GM12878 (cell line): ENCODE measurements at regions not wholly inside any gene's neighbourhood (a gene's known extent, or its start where the extent isn't known, plus 50 kb on each side); places are given as distances from the start of the nearest gene placed in this dataset.

Source experiments
- BHLHE40 ChIP-seq, 2 experiments: fragments of 450-650 bp in 1 of 2; IDR thresholded peaks; 2 replicates each; pipeline ENCODE4 v1.6.1; 2011 to 2017; ENCODE audit warnings: low read depth in 2 of 2, borderline replicate concordance in 1 of 2, improper control_type of control experiment in 1 of 2, low read length in 1 of 2, mild to moderate bottlenecking in 1 of 2
- ETV6 ChIP-seq, 2 experiments: fragments of 450-650 bp in 1 of 2; IDR thresholded peaks in 1 of 2; conservative IDR thresholded peaks in 1 of 2; 2 replicates each; pipeline ENCODE4 v1.6.1; 2014; ENCODE audit warnings: antibody characterized with exemption in 1 of 2, borderline replicate concordance in 1 of 2, low read depth in 1 of 2, mild to moderate bottlenecking in 1 of 2, moderate library complexity in 1 of 2
- HDAC2 ChIP-seq: fragments of 200-600 bp; sonication (generic); IDR thresholded peaks from 2 replicates; pipeline ENCODE4 v1.6.1; 2017
- MEF2B ChIP-seq: fragments of 450-650 bp; IDR thresholded peaks from 2 replicates; pipeline ENCODE4 v1.6.1; 2018; ENCODE audit warnings: mild to moderate bottlenecking, moderate library complexity; ENCODE audit not compliant: partially characterized antibody, poor library complexity, severe bottlenecking
- MTA2 ChIP-seq: fragments of 450-650 bp; IDR thresholded peaks from 2 replicates; pipeline ENCODE4 v1.6.1; 2016; ENCODE audit warnings: low read depth, mild to moderate bottlenecking, moderate library complexity
- MXI1 ChIP-seq: fragments of 150-350 bp; IDR thresholded peaks from 2 replicates; pipeline ENCODE4 v1.6.1; 2011; ENCODE audit warnings: low read depth, mild to moderate bottlenecking, inconsistent platforms, low read length, improper control_type of control experiment
- NBN ChIP-seq: fragments of 450-650 bp; IDR thresholded peaks from 2 replicates; pipeline ENCODE4 v1.6.1; 2016
- NFIC ChIP-seq: IDR thresholded peaks from 2 replicates; pipeline ENCODE4 v1.6.1; 2012; ENCODE audit warnings: low read depth, mild to moderate bottlenecking, inconsistent platforms, low read length, moderate library complexity
- NRF1 ChIP-seq: conservative IDR thresholded peaks from 2 replicates; pipeline ENCODE4 v1.6.1; 2011; ENCODE audit warnings: mild to moderate bottlenecking, low read depth, low read length, improper control_type of control experiment
- POLR2A ChIP-seq: IDR thresholded peaks from 2 replicates; pipeline ENCODE4 v1.6.1; 2011; ENCODE audit warnings: low read depth, mild to moderate bottlenecking, low read length
- RAD21 ChIP-seq: IDR thresholded peaks from 2 replicates; pipeline ENCODE4 v1.6.1; 2011; ENCODE audit warnings: mild to moderate bottlenecking, low read depth, low read length, moderate library complexity; ENCODE audit not compliant: insufficient read depth
- RAD51 ChIP-seq: fragments of 450-650 bp; IDR thresholded peaks from 2 replicates; pipeline ENCODE4 v1.6.1; 2016; ENCODE audit warnings: moderate library complexity, mild to moderate bottlenecking, inconsistent platforms
- SMC3 ChIP-seq: IDR thresholded peaks from 2 replicates; pipeline ENCODE4 v1.6.1; 2011; ENCODE audit warnings: low read length, improper control_type of control experiment, borderline replicate concordance
- STAT3 ChIP-seq: IDR thresholded peaks from 2 replicates; pipeline ENCODE4 v1.6.1; 2011; ENCODE audit warnings: low read depth, low read length, improper control_type of control experiment
- SUZ12 ChIP-seq: fragments of 200-600 bp; sonication (generic); IDR thresholded peaks from one replicate; pipeline ENCODE4 v1.6.1; 2018; ENCODE audit warnings: antibody characterized with exemption, mild to moderate bottlenecking; ENCODE audit not compliant: unreplicated experiment
- TARDBP ChIP-seq: IDR thresholded peaks from 2 replicates; pipeline ENCODE4 v1.6.1; 2016; ENCODE audit warnings: borderline replicate concordance
- YY1 ChIP-seq: IDR thresholded peaks from 2 replicates; pipeline ENCODE4 v1.6.1; 2011; ENCODE audit warnings: low read depth, mild to moderate bottlenecking, low read length
- ZNF217 ChIP-seq: fragments of 450-650 bp; IDR thresholded peaks from 2 replicates; pipeline ENCODE4 v1.6.1; 2017; ENCODE audit warnings: antibody characterized with exemption, mild to moderate bottlenecking
- TF ChIP-seq, protein P1 (sequence below): fragments of 450-650 bp; IDR thresholded peaks from 2 replicates; pipeline ENCODE4 v1.6.1; 2016; ENCODE audit warnings: mild to moderate bottlenecking
- TF ChIP-seq, protein P2 (sequence below): IDR thresholded peaks from 2 replicates; pipeline ENCODE4 v1.6.1; 2012; ENCODE audit warnings: improper control_type of control experiment, low read depth, low read length; ENCODE audit not compliant: insufficient replicate concordance
- TF ChIP-seq, protein P3 (sequence below): IDR thresholded peaks from 2 replicates; pipeline ENCODE4 v1.6.1; 2011; ENCODE audit warnings: low read depth, mild to moderate bottlenecking, low read length, moderate library complexity, borderline replicate concordance; ENCODE audit errors: extremely low read depth
- TF ChIP-seq, protein P4 (sequence below): fragments of 450-650 bp; IDR thresholded peaks from 2 replicates; pipeline ENCODE4 v1.6.1; 2016; ENCODE audit warnings: mild to moderate bottlenecking, moderate library complexity, borderline replicate concordance

DNA sequence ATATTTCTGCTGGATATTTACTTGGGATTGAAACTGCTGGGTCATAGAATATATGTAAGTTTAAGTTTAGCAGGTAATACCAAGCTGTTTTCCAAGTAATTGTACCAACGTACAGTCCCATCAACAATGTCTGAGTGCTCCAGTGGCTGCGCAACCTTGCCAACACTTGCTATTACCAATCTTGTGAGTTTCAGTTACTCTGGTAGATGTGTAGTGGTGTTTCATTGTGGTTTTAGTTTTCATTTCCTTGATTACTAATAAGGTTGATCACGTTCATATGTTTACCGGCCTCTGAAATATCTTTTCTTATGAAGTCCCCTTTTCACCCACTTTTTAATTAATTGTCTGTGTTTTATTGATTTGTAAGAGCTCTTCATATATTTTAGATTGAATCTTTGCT lies 370.6 kb upstream of the CADM1 start (continued):
- TF ChIP-seq ETV6 (conservative IDR thresholded peaks at IDR 0.05 in 1 of 2, IDR thresholded peaks at IDR 0.05 in 1 of 2; ENCODE audit: borderline replicate concordance in 1 of 2, low read depth in 1 of 2) (peak in 1 of 2 experiments; percentile 74; a peak in 2 of 4 replicates), NRF1 (no peak), ZNF217 (0 out of 2 replicates have a peak, but pooled peaks have one; percentile 58), POLR2A (no peak), STAT3 (no peak), MXI1 (no peak), RAD21 (no peak), MTA2 (peak; percentile 59), TARDBP (no peak), SMC3 (no peak), SUZ12 (no peak), BHLHE40 (IDR thresholded peaks at IDR 0.05; ENCODE audit: borderline replicate concordance in 1 of 2, low read depth in 2 of 2, low read length in 1 of 2) (peak; percentile 85 to 90), RAD51 (no peak), NFIC (peak; percentile 63; the same call in 1 of the 2 replicates), NBN (peak; percentile 56; the same call in 1 of the 2 replicates), MEF2B (no peak), HDAC2 (no peak), YY1 (no peak)
- TF ChIP-seq, protein P1, sequence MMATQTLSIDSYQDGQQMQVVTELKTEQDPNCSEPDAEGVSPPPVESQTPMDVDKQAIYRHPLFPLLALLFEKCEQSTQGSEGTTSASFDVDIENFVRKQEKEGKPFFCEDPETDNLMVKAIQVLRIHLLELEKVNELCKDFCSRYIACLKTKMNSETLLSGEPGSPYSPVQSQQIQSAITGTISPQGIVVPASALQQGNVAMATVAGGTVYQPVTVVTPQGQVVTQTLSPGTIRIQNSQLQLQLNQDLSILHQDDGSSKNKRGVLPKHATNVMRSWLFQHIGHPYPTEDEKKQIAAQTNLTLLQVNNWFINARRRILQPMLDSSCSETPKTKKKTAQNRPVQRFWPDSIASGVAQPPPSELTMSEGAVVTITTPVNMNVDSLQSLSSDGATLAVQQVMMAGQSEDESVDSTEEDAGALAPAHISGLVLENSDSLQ, result no peak
- TF ChIP-seq, protein P2, sequence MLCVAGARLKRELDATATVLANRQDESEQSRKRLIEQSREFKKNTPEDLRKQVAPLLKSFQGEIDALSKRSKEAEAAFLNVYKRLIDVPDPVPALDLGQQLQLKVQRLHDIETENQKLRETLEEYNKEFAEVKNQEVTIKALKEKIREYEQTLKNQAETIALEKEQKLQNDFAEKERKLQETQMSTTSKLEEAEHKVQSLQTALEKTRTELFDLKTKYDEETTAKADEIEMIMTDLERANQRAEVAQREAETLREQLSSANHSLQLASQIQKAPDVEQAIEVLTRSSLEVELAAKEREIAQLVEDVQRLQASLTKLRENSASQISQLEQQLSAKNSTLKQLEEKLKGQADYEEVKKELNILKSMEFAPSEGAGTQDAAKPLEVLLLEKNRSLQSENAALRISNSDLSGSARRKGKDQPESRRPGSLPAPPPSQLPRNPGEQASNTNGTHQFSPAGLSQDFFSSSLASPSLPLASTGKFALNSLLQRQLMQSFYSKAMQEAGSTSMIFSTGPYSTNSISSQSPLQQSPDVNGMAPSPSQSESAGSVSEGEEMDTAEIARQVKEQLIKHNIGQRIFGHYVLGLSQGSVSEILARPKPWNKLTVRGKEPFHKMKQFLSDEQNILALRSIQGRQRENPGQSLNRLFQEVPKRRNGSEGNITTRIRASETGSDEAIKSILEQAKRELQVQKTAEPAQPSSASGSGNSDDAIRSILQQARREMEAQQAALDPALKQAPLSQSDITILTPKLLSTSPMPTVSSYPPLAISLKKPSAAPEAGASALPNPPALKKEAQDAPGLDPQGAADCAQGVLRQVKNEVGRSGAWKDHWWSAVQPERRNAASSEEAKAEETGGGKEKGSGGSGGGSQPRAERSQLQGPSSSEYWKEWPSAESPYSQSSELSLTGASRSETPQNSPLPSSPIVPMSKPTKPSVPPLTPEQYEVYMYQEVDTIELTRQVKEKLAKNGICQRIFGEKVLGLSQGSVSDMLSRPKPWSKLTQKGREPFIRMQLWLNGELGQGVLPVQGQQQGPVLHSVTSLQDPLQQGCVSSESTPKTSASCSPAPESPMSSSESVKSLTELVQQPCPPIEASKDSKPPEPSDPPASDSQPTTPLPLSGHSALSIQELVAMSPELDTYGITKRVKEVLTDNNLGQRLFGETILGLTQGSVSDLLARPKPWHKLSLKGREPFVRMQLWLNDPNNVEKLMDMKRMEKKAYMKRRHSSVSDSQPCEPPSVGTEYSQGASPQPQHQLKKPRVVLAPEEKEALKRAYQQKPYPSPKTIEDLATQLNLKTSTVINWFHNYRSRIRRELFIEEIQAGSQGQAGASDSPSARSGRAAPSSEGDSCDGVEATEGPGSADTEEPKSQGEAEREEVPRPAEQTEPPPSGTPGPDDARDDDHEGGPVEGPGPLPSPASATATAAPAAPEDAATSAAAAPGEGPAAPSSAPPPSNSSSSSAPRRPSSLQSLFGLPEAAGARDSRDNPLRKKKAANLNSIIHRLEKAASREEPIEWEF, result peak; percentile 28
- TF ChIP-seq, protein P3, sequence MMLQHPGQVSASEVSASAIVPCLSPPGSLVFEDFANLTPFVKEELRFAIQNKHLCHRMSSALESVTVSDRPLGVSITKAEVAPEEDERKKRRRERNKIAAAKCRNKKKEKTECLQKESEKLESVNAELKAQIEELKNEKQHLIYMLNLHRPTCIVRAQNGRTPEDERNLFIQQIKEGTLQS, result no peak
- TF ChIP-seq, protein P4, sequence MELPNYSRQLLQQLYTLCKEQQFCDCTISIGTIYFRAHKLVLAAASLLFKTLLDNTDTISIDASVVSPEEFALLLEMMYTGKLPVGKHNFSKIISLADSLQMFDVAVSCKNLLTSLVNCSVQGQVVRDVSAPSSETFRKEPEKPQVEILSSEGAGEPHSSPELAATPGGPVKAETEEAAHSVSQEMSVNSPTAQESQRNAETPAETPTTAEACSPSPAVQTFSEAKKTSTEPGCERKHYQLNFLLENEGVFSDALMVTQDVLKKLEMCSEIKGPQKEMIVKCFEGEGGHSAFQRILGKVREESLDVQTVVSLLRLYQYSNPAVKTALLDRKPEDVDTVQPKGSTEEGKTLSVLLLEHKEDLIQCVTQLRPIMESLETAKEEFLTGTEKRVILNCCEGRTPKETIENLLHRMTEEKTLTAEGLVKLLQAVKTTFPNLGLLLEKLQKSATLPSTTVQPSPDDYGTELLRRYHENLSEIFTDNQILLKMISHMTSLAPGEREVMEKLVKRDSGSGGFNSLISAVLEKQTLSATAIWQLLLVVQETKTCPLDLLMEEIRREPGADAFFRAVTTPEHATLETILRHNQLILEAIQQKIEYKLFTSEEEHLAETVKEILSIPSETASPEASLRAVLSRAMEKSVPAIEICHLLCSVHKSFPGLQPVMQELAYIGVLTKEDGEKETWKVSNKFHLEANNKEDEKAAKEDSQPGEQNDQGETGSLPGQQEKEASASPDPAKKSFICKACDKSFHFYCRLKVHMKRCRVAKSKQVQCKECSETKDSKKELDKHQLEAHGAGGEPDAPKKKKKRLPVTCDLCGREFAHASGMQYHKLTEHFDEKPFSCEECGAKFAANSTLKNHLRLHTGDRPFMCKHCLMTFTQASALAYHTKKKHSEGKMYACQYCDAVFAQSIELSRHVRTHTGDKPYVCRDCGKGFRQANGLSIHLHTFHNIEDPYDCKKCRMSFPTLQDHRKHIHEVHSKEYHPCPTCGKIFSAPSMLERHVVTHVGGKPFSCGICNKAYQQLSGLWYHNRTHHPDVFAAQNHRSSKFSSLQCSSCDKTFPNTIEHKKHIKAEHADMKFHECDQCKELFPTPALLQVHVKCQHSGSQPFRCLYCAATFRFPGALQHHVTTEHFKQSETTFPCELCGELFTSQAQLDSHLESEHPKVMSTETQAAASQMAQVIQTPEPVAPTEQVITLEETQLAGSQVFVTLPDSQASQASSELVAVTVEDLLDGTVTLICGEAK, result no peak
